ENCODE measurements at regions not wholly inside any gene's neighbourhood (a gene's known extent, or its start where the extent isn't known, plus 50 kb on each side); places are given as distances from the start of the nearest gene placed in this dataset.

GRCh38 chr20:50455656-50456451 is 54.3 kb upstream of the PTPN1 start:
- in situ Hi-C loops (cut with MboI; ENCODE audit: low sequenced_read_pairs), result loop anchor here (25.0 kb wide), 1 partner anchor 469 kb away; the partner anchor contains the start of gene SNAI1

GRCh38 chr20:50456452-50457324 is 53.5 kb upstream of the PTPN1 start:
- in situ Hi-C loops (cut with MboI; ENCODE audit: low sequenced_read_pairs), result loop anchor here (25.0 kb wide), 1 partner anchor 469 kb away; the partner anchor contains the start of gene SNAI1

- in situ Hi-C loops (cut with MboI; ENCODE audit: low sequenced_read_pairs), result loop anchor here (25.0 kb wide), 1 partner anchor 472 kb away; the partner anchor contains the start of gene SNAI1
Observed at GRCh38 chr20:50459124-50459918, 50.9 kb upstream of the PTPN1 start.

GRCh38 chr20:50460115-50460607 is 50.0 kb upstream of the PTPN1 start:
- in situ Hi-C loops (cut with MboI; ENCODE audit: low sequenced_read_pairs), result loop anchor here (5.0 to 25.0 kb wide), 3 partner anchors 115 to 473 kb away; partner anchors contain the start of gene SNAI1
